OCI-M1 (cell line): ENCODE measurements at regions not wholly inside any gene's neighbourhood (a gene's known extent, or its start where the extent isn't known, plus 50 kb on each side); places are given as distances from the start of the nearest gene placed in this dataset.
"Not testable (repeated sequence)": the region's sequence is repeated elsewhere in the genome, so short reads cannot be mapped to it uniquely, and the experiment has no call there.

ENCODE experiments used
- DNase-seq: peaks from one replicate; lab custom pipeline; 2025; lab: John Stamatoyannopoulos, UW

DNA sequence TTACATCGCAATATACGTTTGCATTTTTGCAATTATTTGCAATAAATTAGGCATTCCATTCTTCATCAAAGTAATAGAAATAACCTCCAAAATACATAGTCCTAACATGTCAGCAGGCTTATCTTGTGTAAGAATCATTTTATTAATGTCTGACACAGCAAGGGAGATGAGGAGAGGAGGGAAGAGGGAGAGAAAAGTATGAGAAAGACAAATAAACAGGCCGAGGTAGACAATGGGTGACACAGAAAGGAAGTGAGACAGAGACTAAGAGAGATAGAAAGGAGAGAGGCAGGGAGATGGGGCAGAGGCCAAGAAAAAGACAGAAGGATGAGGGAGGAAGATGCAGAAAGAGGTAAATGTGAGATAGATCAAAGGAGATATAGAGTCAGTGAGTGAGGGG is 50.3 kb upstream of the CYP2B6 start:
- DNase-seq = not testable (repeated sequence)

DNA sequence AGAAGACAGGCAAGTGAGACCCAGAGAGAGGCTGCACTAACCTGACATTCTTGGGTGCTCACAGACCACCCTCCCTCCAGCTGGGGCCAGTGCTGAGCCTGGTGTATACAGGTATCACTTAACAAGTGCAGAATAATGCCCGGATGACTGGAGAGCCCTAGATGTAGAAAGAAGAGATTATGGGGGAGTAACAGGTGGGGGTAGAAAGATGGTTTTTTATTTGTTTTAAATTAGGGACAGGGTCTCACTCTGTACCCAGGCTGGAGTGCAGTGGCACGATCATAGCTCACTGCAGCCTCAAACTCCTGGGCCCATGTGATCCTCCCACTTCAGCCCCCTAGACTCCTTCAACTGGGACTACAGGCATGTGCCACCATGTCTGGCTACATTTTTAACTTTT is 53.1 kb upstream of the CYP2B6 start:
- not testable (repeated sequence) for DNase-seq

DNA sequence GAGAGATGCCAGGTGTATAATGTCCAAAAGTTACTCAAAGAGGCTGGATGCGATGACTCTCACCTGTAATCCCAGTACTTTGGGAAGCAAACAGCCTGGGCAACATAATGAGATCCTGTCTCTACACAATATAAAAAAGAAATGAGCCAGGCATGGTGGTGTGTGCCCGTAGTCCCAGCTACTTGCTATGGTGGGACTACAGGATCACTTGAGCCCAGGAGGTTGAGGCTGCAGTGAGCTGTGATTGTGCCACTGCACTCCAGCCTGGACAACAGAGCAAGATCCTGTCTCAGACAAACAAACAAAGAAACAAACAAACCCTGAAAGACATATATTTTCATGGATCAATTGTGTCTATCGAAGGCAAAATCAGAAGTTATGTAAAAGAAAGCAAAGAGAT is 54.3 kb upstream of the CYP2B6 start:
- no peak for DNase-seq

DNA sequence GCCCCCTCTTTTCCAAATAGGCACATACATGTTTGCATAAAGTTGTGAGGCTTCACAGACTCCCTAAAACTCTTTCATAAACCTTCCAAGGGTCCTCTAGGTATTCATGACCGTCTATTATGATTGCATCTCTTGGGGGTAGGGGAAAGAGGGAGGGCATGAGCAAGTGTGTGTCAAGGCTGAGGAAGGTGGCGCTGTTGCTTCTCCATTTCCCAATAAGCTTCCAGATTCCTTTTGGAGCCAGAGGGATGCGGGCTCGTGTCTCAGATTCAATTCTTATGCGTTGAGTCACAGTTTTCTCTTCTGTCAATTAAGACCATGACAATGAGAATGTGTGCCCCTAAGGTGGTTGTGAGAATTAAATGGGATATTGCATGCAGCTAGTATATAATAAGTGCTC is 51.0 kb upstream of the CYP2A7 start:
- DNase-seq = peak; percentile 23

DNA sequence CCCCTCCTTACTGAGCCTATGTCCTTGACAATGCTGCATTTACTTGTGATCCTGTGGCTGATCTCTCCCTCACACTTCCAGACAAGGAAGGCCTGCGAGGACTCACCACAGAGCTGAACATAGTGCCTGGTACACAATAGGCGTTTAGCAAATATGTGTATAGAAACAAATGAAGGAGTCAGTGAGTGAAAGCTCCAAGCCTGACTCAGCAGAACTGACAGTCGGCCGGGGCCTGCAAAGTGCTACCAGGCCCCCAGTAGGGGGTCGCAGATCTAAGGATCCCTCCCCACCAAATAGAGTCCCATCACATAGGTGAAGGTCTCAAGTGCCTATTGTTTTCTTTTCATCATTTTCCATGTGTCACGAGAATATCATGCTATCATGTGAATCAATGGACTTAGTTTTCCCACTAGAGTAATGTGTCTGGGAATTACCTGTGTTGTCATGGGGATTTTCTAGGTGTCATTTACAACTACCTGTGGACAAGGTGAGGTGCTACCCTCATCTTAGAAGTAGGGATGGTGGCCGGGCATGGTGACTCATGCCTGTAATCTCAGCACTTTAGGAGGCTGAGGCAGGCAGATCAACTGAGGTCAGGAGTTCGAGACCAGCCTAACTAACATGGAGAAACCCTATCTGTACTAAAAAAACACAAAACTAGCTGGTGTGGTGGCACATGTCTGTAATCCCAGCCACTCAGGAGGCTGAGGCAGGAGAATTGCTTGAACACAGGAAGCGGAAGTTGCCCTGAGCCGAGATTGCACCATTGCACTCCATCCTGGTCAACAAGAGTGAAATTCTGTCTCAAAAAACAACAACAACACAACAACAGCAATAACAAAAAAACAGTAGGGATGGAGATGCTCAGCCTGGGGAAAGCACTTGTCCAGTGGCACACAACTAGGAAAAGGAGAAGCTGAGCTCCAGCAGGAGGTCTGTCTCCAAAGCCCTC is 50.3 kb upstream of the CYP2A7 start:
- no peak for DNase-seq
